Motor neuron (in vitro differentiated cells): ENCODE measurements at regions not wholly inside any gene's neighbourhood (a gene's known extent, or its start where the extent isn't known, plus 50 kb on each side); places are given as distances from the start of the nearest gene placed in this dataset.

Experiments
- ATAC-seq, 8 experiments: fragments of 200-7000 bp; cut with Tn5 transposase; replicated peaks in 6 of 8; 2 replicates each; pipeline ENCODE4 v1.8.0; 2021; ENCODE audit warnings: mild to moderate bottlenecking in 8 of 8, moderate library complexity in 8 of 8
- H3K27ac ChIP-seq, 2 donors: fragments of 250-450 bp; sonication (Bioruptor Pico); 2 replicates each; pipeline ENCODE4 v1.9.0; 2021; ENCODE audit warnings: antibody characterized with exemption in 2 of 2, mild to moderate bottlenecking in 2 of 2, moderate library complexity in 1 of 2
- H3K4me1 ChIP-seq, 2 donors: fragments of 250-450 bp; sonication (Bioruptor Pico); replicated peaks in 1 of 2; 2 replicates each; pipeline ENCODE4 v1.6.1; 2021; ENCODE audit warnings: antibody characterized with exemption in 2 of 2, mild to moderate bottlenecking in 2 of 2, moderate library complexity in 1 of 2
- H3K4me3 ChIP-seq, 5 donors: fragments of 250-450 bp; sonication (Bioruptor Pico); 2 replicates each; pipeline ENCODE4 v1.9.0; 2021; ENCODE audit warnings: antibody characterized with exemption in 5 of 5, mild to moderate bottlenecking in 5 of 5, moderate library complexity in 4 of 5
- WGBS, 10 experiments: fragments of 450-650 bp; shearing (Covaris generic); methylation state at CpG; one replicate each; pipeline ENCODE4 v1.0.0; 2022; 5-methylcytosine and 5-hydroxymethylcytosine counted together
- in situ Hi-C, 9 experiments: fragments of 400-800 bp; cut with MboI; loops; one replicate each; pipeline ENCODE4 v1.15.0; 2021; ENCODE audit warnings: low sequenced_read_pairs in 9 of 9, low pct_unique_long_range_greater_than_20kb in 2 of 9; ENCODE audit not compliant: unreplicated experiment in 9 of 9

- in situ Hi-C loops, result no loop called here
- WGBS, 10 experiments, result 53 to 100% (median 78%) methylated on average over 2 to 6 of the region's 6 CpGs; no CpG with 5 or more reads in 2 of the 10 experiments
- no peak for ATAC-seq
- no peak overlapping the region for H3K27ac ChIP-seq
- H3K4me1 ChIP-seq, result peaks cover 0 to 4% of the 10 kb centered on the region in 2 donors
- H3K4me3 ChIP-seq, result no peak overlapping the region
Measured at GRCh38 chr20:50421356-50422340, 88.5 kb upstream of the PTPN1 start.

GRCh38 chr20:50423758-50424157 is 86.4 kb upstream of the PTPN1 start:
- no peak for ATAC-seq
- H3K4me1 ChIP-seq, result peaks cover 0 to 12% of the 10 kb centered on the region in 2 donors
- H3K4me3 ChIP-seq, result no peak overlapping the region
- peak overlapping the region in 1 of 2 donors; percentile 50 for H3K27ac ChIP-seq
- WGBS, 10 experiments, result 40 to 100% (median 67%) methylated on average over 1 to 6 of the region's 6 CpGs; no CpG with 5 or more reads in 4 of the 10 experiments
- in situ Hi-C loops, result no loop called here

- Histone ChIP-seq H3K4me3 (no peak overlapping the region), H3K4me1 (peaks cover 0 to 12% of the 10 kb centered on the region in 2 donors), H3K27ac (no peak overlapping the region)
- in situ Hi-C loops, result no loop called here
- ATAC-seq, result no peak
- WGBS, 10 experiments, result 67 to 100% (median 94%) methylated on average over 1 to 2 of the region's 3 CpGs; no CpG with 5 or more reads in 4 of the 10 experiments
Measured at GRCh38 chr20:50425076-50425475, 85.1 kb upstream of the PTPN1 start.

GRCh38 chr20:50426866-50427718 is 83.1 kb upstream of the PTPN1 start:
- no peak overlapping the region for H3K27ac ChIP-seq
- no peak for ATAC-seq
- H3K4me3 ChIP-seq, result no peak overlapping the region
- H3K4me1 ChIP-seq, result peaks cover 0 to 12% of the 10 kb centered on the region in 2 donors
- 40 to 100% (median 77%) methylated on average over 1 to 6 of the region's 6 CpGs; no CpG with 5 or more reads in 3 of the 10 experiments for WGBS, 10 experiments
- in situ Hi-C loops, result no loop called here

- H3K4me1 ChIP-seq, result peaks cover 0 to 12% of the 10 kb centered on the region in 2 donors
- 0 to 83% (median 43%) methylated on average over 1 to 2 of the region's 5 CpGs; no CpG with 5 or more reads in 3 of the 10 experiments for WGBS, 10 experiments
- in situ Hi-C loops, result no loop called here
- H3K27ac ChIP-seq, result no peak overlapping the region
- H3K4me3 ChIP-seq, result no peak overlapping the region
- peak in 2 of 8 experiments; percentile 31 to 32 for ATAC-seq
Measured at GRCh38 chr20:50427719-50428083, 82.5 kb upstream of the PTPN1 start.

GRCh38 chr20:50428097-50428828 is 81.9 kb upstream of the PTPN1 start:
- H3K4me3 ChIP-seq, result no peak overlapping the region
- no peak for ATAC-seq
- peaks cover 0 to 9% of the 10 kb centered on the region in 2 donors for H3K4me1 ChIP-seq
- no peak overlapping the region for H3K27ac ChIP-seq
- 78 to 100% (median 97%) methylated on average over 1 to 5 of the region's 6 CpGs; no CpG with 5 or more reads in 2 of the 10 experiments for WGBS, 10 experiments
- in situ Hi-C loops, result no loop called here

- no peak for ATAC-seq
- Histone ChIP-seq H3K4me1 (peaks cover 0 to 8% of the 10 kb centered on the region in 2 donors), H3K4me3 (no peak overlapping the region), H3K27ac (no peak overlapping the region)
- 20 to 100% (median 81%) methylated on average over 1 to 3 of the region's 5 CpGs; no CpG with 5 or more reads in 4 of the 10 experiments for WGBS, 10 experiments
- in situ Hi-C loops, result no loop called here
Measured at GRCh38 chr20:50429412-50429811, 80.8 kb upstream of the PTPN1 start.

- ATAC-seq, result peak in 2 of 8 experiments; percentile 25 to 56
- H3K4me3 ChIP-seq, result no peak overlapping the region
- H3K4me1 ChIP-seq, result peaks cover 0 to 8% of the 10 kb centered on the region in 2 donors
- in situ Hi-C loops, result no loop called here
- 78 to 80% (median 80%) methylated on average over 1 to 7 of the region's 9 CpGs; no CpG with 5 or more reads in 7 of the 10 experiments for WGBS, 10 experiments
- no peak overlapping the region for H3K27ac ChIP-seq
Measured at GRCh38 chr20:50431066-50431450, 79.1 kb upstream of the PTPN1 start.

- in situ Hi-C loops, result no loop called here
- no peak overlapping the region for H3K27ac ChIP-seq
- no peaks in the 10 kb centered on the region for H3K4me1 ChIP-seq
- WGBS, 10 experiments, result 90 to 100% (median 100%) methylated on average over 1 to 4 of the region's 4 CpGs; no CpG with 5 or more reads in 4 of the 10 experiments
- ATAC-seq, result no peak
- no peak overlapping the region for H3K4me3 ChIP-seq
Measured at GRCh38 chr20:50433001-50433761, 77.0 kb upstream of the PTPN1 start.

- H3K27ac ChIP-seq, result no peak overlapping the region
- in situ Hi-C loops, result no loop called here
- 100% methylated on average over 1 of the region's 1 CpG; no CpG with 5 or more reads in 4 of the 10 experiments for whole genome bisulfite sequencing, 10 experiments
- no peaks in the 10 kb centered on the region for H3K4me1 ChIP-seq
- H3K4me3 ChIP-seq, result no peak overlapping the region
- no peak for ATAC-seq
Measured at GRCh38 chr20:50434321-50434652, 75.9 kb upstream of the PTPN1 start.

- in situ Hi-C loops, result no loop called here
- ATAC-seq, result no peak
- Histone ChIP-seq H3K4me1 (no peaks in the 10 kb centered on the region), H3K4me3 (no peak overlapping the region), H3K27ac (no peak overlapping the region)
- 29 to 100% (median 70%) methylated on average over 1 to 4 of the region's 6 CpGs; no CpG with 5 or more reads in 2 of the 10 experiments for WGBS, 10 experiments
Measured at GRCh38 chr20:50434653-50435396, 75.4 kb upstream of the PTPN1 start.
